Breast epithelium (tissue), 3 donors: ENCODE measurements at regions not wholly inside any gene's neighbourhood (a gene's known extent, or its start where the extent isn't known, plus 50 kb on each side); places are given as distances from the start of the nearest gene placed in this dataset.

ENCODE experiments used
- CTCF ChIP-seq, 3 donors: fragments of 450-650 bp; IDR thresholded peaks; one replicate each; pipeline ENCODE4 v1.5.1; 2016 to 2017; ENCODE audit warnings: antibody characterized with exemption in 3 of 3, mild to moderate bottlenecking in 3 of 3, moderate library complexity in 3 of 3
- POLR2A ChIP-seq: fragments of 450-650 bp; IDR thresholded peaks from one replicate; pipeline ENCODE4 v1.6.1; 2016; ENCODE audit warnings: antibody characterized with exemption, mild to moderate bottlenecking, moderate library complexity
- POLR2AphosphoS5 ChIP-seq, 3 donors: sonication (generic); formaldehyde crosslinking; IDR thresholded peaks; one replicate each; pipeline ENCODE4 v1.6.1; 2017; ENCODE audit warnings: antibody characterized with exemption in 3 of 3

- TF ChIP-seq CTCF (IDR thresholded peaks at IDR 0.05): no peak
- no peak for TF ChIP-seq POLR2A
- no peak for TF ChIP-seq POLR2AphosphoS5 (IDR thresholded peaks at IDR 0.05)
Measured at GRCh38 chr5:62001640-62002039, 304.4 kb upstream of the KIF2A start.
